ES-I3 (cell line): ENCODE measurements at regions not wholly inside any gene's neighbourhood (a gene's known extent, or its start where the extent isn't known, plus 50 kb on each side); places are given as distances from the start of the nearest gene placed in this dataset.
"Not testable (repeated sequence)": the region's sequence is repeated elsewhere in the genome, so short reads cannot be mapped to it uniquely, and the experiment has no call there.

Experiments
- H3K36me3 ChIP-seq: 2 replicates; pipeline ENCODE4 v1.6.1; 2013; ENCODE audit warnings: mild to moderate bottlenecking, low read length, control low read depth, moderate library complexity; ENCODE audit not compliant: insufficient read depth
- H3K4me1 ChIP-seq: 2 replicates; pipeline ENCODE4 v1.6.1; 2013; ENCODE audit warnings: mild to moderate bottlenecking, control low read depth, low read length; ENCODE audit not compliant: insufficient read depth
- H3K9ac ChIP-seq: 2 replicates; pipeline ENCODE4 v1.6.1; 2013; ENCODE audit warnings: low read depth, mild to moderate bottlenecking, low read length, moderate library complexity
- H3K9me3 ChIP-seq: 2 replicates; pipeline ENCODE4 v1.6.1; 2013; ENCODE audit warnings: mild to moderate bottlenecking, low read length, moderate library complexity; ENCODE audit not compliant: control insufficient read depth, insufficient read depth

GRCh38 chrX:116806288-116806802 lies 343.6 kb upstream of the CT83 start:
- Histone ChIP-seq H3K9ac (no peak overlapping the region), H3K4me1 (no peaks in the 10 kb centered on the region), H3K9me3 (peaks cover 4% of the 10 kb centered on the region), H3K36me3 (peaks cover 6% of the 10 kb centered on the region; the same call in 1 of the 2 replicates)

- H3K36me3 ChIP-seq: peaks cover 5% of the 10 kb centered on the region; the same call in 1 of the 2 replicates
- H3K4me1 ChIP-seq: no peaks in the 10 kb centered on the region
- peaks cover 20% of the 10 kb centered on the region for H3K9me3 ChIP-seq
- no peak overlapping the region for H3K9ac ChIP-seq
Observed at GRCh38 chrX:116801943-116802342, 339.2 kb upstream of the CT83 start.

GRCh38 chrX:116781926-116782325 lies 319.1 kb upstream of the CT83 start:
- H3K9me3 ChIP-seq: no peaks in the 10 kb centered on the region
- no peak overlapping the region for H3K9ac ChIP-seq
- no peaks in the 10 kb centered on the region for H3K4me1 ChIP-seq
- no peaks in the 10 kb centered on the region for H3K36me3 ChIP-seq

GRCh38 chrX:116757491-116757890 lies 294.7 kb upstream of the CT83 start:
- Histone ChIP-seq H3K36me3 (no peaks in the 10 kb centered on the region), H3K9ac (no peak overlapping the region), H3K4me1 (peaks cover 7% of the 10 kb centered on the region; the same call in 1 of the 2 replicates), H3K9me3 (no peaks in the 10 kb centered on the region)

GRCh38 chrX:116756958-116757357 lies 294.2 kb upstream of the CT83 start:
- H3K9ac ChIP-seq: no peak overlapping the region
- no peaks in the 10 kb centered on the region for H3K9me3 ChIP-seq
- no peaks in the 10 kb centered on the region for H3K36me3 ChIP-seq
- peaks cover 7% of the 10 kb centered on the region; the same call in 1 of the 2 replicates for H3K4me1 ChIP-seq

- Histone ChIP-seq H3K36me3 (no peaks in the 10 kb centered on the region), H3K9ac (no peak overlapping the region), H3K9me3 (no peaks in the 10 kb centered on the region; the same call in 1 of the 2 replicates), H3K4me1 (no peaks in the 10 kb centered on the region)
Observed at GRCh38 chrX:116749943-116750342, 287.2 kb upstream of the CT83 start.

GRCh38 chrX:116732214-116732613 lies 269.4 kb upstream of the CT83 start:
- peaks cover 3% of the 10 kb centered on the region; the same call in 1 of the 2 replicates for H3K9me3 ChIP-seq
- peaks cover under 1% of the 10 kb centered on the region; the same call in 1 of the 2 replicates for H3K4me1 ChIP-seq
- no peak overlapping the region for H3K9ac ChIP-seq
- H3K36me3 ChIP-seq: no peaks in the 10 kb centered on the region

- peaks cover 3% of the 10 kb centered on the region; the same call in 1 of the 2 replicates for H3K4me1 ChIP-seq
- H3K9ac ChIP-seq: no peak overlapping the region
- no peaks in the 10 kb centered on the region for H3K36me3 ChIP-seq
- H3K9me3 ChIP-seq: peaks cover 3% of the 10 kb centered on the region; the same call in 1 of the 2 replicates
Observed at GRCh38 chrX:116726806-116727205, 264.0 kb upstream of the CT83 start.

- Histone ChIP-seq H3K4me1 (no peaks in the 10 kb centered on the region), H3K36me3 (no peaks in the 10 kb centered on the region), H3K9me3 (no peaks in the 10 kb centered on the region), H3K9ac (no peak overlapping the region)
Observed at GRCh38 chrX:116694046-116694445, 231.3 kb upstream of the CT83 start.

- not testable (repeated sequence) for H3K36me3 ChIP-seq, H3K9ac ChIP-seq, H3K9me3 ChIP-seq, H3K4me1 ChIP-seq
Observed at GRCh38 chrX:116679544-116679943, 216.8 kb upstream of the CT83 start.

- H3K9ac ChIP-seq: no peak overlapping the region
- H3K36me3 ChIP-seq: no peaks in the 10 kb centered on the region
- H3K4me1 ChIP-seq: no peaks in the 10 kb centered on the region
- no peaks in the 10 kb centered on the region for H3K9me3 ChIP-seq
Observed at GRCh38 chrX:116667346-116668134, 204.8 kb upstream of the CT83 start.

- Histone ChIP-seq H3K9me3 (no peaks in the 10 kb centered on the region), H3K9ac (no peak overlapping the region), H3K4me1 (no peaks in the 10 kb centered on the region), H3K36me3 (no peaks in the 10 kb centered on the region)
Observed at GRCh38 chrX:116657071-116657470, 194.3 kb upstream of the CT83 start.

- H3K9ac ChIP-seq: no peak overlapping the region
- no peaks in the 10 kb centered on the region for H3K36me3 ChIP-seq
- H3K4me1 ChIP-seq: 0 out of 2 replicates have a peak, but pooled peaks cover 6% of the 10 kb centered on the region
- no peaks in the 10 kb centered on the region for H3K9me3 ChIP-seq
Observed at GRCh38 chrX:116628464-116628863, 165.7 kb upstream of the CT83 start.

- H3K9ac ChIP-seq: no peak overlapping the region
- no peaks in the 10 kb centered on the region for H3K36me3 ChIP-seq
- no peaks in the 10 kb centered on the region for H3K4me1 ChIP-seq
- H3K9me3 ChIP-seq: no peaks in the 10 kb centered on the region
Observed at GRCh38 chrX:116618546-116618945, 155.8 kb upstream of the CT83 start.

- H3K36me3 ChIP-seq: no peaks in the 10 kb centered on the region
- no peaks in the 10 kb centered on the region for H3K9me3 ChIP-seq
- H3K9ac ChIP-seq: no peak overlapping the region
- no peaks in the 10 kb centered on the region for H3K4me1 ChIP-seq
Observed at GRCh38 chrX:116607776-116608175, 145.0 kb upstream of the CT83 start.
